Activated T-cell treated with anti-CD3 and anti-CD28 coated beads, Interleukin-2, amount 50 U/mL, for 48 hours (primary cell): ENCODE measurements at regions not wholly inside any gene's neighbourhood (a gene's known extent, or its start where the extent isn't known, plus 50 kb on each side); places are given as distances from the start of the nearest gene placed in this dataset.
"Not testable (repeated sequence)": the region's sequence is repeated elsewhere in the genome, so short reads cannot be mapped to it uniquely, and the experiment has no call there.

Source experiments
- DNase-seq, 2 experiments: peaks; one replicate each; pipeline ENCODE4 v3.0.0-alpha.2; 2020

DNA sequence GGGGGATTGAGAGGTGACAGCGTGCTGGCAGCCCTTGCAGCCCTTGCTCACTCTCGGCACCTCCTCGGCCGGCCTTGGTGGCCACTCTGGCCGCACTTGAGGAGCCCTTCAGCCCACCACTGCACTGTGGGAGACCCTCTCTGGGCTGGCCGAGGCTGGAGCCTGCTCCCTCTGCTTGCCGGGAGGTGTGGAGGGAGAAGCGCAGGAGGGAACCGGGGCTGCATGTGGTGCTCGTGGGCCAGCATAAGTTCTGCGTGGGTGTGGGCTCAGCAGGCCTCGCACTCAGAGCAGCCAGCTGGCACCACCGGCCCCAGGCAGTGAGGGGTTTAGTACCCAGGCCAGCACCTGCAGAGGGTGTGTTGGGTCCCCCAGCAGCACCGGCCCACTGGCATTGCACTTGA, 912.2 kb upstream of the ADGRB3 start:
- no peak for DNase-seq

DNA sequence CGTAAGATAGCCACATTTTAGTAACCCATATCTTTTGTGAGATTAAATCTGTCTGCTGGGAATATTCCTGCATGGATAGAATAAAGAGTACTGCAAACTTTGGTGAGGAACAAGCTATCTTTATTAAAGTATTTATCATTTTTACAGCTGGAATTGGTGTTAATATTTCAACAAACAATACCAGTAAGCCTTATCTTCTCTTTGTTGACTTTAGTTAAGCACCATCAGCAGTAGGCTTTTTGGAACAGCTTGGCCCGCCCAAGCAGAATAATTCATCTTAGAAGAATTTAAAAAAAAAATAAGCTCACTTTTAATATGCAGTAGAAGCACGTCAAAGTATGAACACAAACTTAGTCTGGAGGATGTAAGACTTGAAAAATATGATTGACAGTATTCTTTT, 917.8 kb upstream of the ADGRB3 start:
- no peak for DNase-seq

DNA sequence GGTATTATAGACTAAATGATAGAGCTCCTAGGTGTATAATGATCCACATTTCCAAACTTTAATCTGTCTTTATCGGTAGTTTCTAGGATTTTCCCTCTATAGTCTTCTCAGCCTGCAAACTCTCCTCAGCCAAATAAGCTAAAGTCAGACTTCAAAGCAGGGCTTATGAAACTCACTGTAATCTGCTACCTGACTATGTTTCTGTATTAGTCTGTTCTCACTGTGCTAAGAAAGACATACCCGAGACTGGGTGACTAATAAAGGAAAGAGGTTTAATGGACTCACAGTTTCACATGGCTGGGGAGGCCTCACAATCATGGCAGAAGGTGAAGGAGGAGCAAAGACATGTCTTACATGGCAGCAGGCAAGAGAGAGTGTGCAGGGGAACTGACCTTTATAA, 928.7 kb upstream of the ADGRB3 start:
- no peak for DNase-seq

DNA sequence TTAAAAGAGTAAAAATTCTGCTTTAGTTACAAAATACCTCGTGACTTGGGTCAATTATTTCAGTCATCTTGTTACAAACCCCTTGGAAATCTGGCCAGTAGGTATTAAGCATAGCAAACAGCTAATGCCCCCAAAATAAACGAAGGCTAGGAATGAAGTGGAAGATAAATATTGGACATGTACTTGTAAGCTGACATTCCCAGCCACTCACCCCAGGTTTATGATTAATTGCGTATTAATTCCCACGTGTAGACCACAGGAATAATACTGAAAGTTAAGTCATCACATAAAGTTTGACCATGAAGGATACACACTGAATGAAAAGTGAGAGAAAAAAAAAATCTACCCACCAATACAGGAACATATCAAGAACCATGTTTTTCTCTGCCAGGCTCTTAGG, 936.5 kb upstream of the ADGRB3 start:
- DNase-seq: no peak

DNA sequence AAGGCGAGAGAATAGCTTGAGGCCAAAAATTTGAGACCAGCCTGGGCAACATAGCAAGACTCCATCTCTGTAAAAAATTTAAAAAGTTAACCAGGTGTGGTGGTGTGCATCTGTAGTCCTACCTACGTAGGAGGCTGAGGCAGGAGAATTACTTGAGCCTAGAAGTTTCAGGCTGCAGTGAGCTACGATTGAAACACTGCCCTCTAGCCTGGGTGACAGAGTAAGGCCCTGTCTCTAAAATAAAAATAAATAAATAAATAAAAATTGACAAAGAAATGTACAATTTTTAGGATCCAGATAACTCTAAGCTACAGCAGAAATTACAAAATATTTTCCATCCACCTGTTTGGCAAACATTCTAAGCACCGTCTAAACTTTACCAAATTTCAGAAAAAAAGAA, 941.0 kb upstream of the ADGRB3 start:
- no peak for DNase-seq

DNA sequence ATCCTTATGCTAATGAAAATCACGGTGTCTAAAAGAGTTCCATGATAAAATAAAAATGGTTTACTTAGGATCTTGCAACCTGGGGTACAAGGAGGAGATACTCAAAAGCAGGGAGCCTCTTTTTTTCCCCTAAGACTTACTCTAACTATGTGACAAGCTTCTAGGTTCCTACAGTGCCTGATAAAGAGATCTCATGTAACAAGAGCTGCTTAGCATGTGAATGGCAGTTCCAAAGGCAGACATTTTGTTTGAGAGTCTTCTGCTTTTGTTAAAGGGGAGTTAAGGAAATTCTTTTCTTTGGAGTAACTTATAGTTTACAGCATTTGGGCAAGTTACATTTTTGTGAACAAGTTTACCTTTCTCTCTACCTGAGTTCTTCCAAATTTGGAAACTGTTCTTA, 945.8 kb upstream of the ADGRB3 start:
- no peak for DNase-seq

DNA sequence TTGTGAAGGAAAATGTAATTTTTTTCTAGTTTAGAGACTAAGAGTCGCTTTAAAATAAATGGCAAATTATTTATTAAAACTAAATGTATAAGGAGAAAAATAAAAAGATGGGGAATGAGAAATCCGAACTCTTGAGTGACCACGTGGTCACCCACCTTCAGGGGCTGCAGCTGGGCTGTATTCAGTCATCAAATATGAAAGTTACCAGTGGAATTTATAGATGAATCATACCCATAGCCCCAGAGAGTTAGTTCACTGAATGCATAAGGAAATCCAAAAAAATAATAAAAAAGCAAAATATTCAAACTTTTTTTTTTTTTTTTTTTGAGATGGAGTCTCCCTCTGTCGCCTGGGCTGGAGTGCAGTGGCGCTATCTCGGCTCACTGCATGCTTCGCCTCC, 947.7 kb upstream of the ADGRB3 start:
- no peak for DNase-seq

DNA sequence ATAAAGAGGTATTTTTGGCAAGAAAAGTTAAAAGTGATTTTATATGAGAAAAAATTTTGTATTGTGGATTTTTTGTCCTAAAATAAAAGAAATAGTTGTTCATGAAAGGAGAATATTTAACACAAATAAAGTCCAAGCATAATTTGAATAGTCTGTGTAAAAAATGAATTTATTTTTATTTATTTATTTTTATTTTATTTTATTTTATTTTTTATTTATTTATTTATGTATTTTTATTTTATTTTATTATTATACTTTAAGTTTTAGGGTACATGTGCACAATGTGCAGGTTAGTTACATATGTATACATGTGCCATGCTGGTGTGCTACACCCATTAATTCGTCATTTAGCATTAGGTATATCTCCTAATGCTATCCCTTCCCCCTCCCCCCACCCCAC, 948.9 kb upstream of the ADGRB3 start:
- DNase-seq: not testable (repeated sequence)

DNA sequence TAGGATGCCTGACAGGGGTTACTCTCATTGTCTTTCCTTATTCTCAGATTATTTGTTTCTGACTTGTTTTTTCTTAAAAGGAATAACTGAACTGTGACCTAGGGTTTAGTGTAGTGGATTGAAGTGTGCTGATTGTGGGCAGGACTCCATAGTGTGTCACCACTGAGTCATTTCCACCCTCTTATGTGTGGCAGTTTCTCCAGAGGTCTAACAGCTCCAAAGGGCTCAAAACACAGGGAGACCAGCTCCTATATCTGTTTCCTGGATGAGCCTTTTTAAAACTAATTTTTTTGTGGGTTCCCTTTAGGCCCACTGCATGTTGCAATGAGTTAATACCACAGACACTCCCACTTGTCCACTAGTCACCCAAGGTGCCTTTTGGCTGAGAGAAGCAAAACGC, 951.1 kb upstream of the ADGRB3 start:
- DNase-seq: no peak

DNA sequence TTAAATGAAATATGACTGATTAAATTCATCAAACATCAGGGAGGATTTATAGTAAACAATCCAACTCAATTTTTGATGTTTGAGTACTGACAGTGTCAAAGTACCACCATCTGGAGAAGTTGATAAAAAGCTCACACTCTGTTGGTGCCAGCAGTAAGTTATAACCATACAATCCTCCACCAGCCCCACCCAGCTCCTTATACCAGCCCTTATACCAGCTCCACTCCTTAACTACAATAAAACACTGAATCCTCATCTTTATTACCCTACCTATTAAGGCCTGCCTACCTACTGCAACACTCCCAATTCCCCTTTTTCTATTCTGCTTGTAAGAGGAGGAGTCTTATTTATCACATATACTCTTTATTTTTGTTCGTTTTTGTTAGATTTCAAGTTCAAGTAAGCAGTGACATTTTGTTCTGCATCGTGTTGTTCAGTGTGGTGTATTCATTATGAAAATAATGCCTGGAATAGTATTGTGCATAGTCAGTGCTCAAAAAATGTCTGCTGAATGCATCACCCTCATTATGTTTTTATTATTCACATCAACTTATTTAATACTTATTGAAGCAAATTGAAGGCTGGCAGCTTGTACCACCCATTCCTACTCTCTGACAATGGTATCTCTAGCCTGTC, 954.7 kb upstream of the ADGRB3 start:
- no peak for DNase-seq

DNA sequence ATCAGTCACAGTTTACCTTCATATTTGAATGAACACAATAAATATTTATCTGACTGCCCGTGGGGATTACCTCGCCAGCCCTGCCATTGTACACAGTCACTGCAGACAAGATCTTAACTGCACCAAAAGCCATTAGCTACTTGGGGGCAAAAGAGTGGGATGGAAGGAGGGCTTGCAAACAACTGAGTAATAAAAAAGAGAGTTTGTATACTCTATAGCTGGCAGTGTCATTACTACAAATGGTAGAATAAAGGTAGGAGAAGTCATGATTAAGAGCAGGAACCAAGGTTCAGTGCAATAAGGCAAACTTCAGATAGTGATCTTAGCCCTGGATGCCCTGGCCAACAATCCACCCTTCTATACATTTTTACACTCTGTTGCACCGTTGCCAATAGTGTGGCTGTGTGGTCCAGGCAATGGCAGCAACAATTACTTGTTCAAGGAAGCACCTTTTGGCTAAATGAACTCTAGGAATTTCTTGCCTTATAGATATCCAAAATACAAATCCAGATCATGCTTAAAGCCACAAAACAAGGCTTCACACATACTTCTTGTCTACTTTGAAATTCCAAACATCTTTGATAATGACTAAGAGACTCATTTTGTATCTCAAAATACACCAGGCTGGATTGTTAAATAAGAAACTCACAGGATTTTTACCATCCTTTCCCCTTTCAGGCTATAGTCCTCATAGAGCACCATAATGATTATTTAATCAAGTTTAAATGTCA, 955.4 kb upstream of the ADGRB3 start:
- DNase-seq: no peak

DNA sequence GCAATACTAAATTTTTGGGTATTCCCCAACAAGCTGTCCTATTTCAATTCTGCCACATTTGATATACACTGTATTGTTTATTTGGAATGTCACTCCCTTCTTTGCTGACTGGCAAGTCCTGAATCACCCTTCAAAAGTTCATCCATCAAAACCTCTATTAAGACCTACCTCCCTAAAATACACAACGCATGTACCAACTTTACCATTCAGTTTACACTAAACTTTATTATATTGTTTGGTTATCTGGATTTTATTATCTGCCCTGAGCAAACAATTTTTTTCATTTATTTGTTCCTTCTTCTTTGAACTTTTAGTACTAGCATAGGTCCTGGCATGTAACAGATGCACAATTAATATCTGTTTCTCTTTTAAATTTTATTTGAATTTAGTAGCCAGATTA, 958.2 kb upstream of the ADGRB3 start:
- DNase-seq: no peak

DNA sequence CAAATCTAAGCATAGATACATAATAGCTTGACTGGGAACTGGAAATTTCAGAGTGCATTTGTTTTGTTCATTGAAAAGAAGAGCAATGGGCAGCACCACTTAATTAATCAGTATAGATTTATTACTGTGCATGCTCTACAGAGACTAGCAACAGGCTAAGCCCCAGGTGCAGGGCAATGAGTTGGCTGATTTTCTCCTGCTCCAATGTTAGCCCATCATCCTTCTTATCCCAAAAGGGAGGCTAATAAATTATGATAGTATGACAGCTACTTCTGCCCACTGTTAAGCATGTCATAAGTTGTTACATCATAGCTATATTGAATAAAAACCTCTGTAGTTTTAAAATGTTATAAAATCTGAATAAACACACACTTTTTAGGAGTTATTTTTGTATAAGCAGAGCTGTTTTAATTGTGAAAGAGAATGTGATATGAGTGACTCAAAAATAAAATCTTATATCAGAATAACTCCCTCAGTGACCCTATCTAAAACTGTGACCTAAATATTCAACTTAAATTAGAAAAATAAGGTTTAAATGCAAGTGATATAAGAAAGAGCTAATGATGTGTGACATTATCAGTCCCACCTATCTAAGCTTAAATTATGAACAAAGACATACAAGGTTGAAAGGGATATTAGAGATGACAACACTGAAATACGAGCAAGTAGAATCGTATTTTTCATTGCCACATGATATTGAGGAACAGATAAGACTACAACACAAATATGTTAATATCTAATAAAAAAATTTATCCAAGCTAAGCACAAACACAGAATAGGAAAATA, 967.3 kb upstream of the ADGRB3 start:
- DNase-seq: no peak

DNA sequence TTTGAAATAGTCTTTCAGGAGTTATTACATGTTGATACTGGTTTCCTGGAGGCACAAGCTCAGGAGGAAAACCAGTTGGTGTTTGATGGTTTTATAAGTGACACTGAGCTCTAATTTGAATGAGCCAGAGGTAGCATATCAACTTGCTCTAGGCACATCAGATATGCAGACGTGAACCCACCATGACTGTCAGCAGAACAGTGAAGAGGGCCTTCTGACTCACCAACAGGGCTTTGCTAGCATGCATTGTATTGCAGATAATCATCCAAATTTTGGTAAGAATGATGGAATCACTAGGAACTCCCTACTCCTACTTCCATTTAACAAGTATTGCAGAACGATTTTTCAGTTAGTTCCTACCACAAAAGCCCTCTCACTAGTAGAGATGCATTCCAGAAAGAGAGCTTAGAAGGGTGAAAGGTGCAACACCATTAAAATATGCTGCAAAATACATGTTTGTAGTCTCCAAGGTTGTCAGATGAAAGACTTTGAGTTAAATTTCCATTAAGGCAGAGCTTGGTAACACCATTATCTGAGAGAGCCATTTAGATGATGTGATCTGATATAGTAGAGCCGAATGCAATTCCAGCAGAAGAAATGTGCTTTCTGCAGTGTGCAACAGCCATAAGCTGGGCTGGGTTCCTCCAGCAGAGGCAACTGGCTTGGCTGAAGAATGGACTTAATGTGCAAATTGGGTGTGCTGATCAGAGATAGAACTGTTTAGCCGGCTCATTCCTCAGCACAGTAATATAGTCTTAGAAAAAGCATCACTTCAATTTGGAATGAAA, 968.7 kb upstream of the ADGRB3 start:
- no peak for DNase-seq

DNA sequence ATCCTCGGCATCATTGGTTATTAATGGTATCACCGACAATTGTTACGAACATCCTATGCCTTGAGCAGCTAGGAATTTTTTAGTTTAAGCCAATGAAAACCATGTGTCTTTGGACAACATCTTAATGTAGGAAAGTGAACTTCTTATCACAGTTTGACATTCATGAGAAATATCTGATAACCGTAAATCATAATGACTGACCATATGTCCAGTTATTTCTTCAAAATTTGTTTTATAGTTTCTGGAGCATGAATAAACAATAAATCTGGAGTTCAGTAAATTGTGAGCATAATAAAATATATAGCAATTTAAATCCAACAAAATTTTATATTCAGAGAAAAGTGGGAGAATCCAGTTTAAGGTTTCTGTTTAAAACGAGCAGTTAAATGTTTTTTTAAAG, 970.1 kb upstream of the ADGRB3 start:
- DNase-seq: no peak

DNA sequence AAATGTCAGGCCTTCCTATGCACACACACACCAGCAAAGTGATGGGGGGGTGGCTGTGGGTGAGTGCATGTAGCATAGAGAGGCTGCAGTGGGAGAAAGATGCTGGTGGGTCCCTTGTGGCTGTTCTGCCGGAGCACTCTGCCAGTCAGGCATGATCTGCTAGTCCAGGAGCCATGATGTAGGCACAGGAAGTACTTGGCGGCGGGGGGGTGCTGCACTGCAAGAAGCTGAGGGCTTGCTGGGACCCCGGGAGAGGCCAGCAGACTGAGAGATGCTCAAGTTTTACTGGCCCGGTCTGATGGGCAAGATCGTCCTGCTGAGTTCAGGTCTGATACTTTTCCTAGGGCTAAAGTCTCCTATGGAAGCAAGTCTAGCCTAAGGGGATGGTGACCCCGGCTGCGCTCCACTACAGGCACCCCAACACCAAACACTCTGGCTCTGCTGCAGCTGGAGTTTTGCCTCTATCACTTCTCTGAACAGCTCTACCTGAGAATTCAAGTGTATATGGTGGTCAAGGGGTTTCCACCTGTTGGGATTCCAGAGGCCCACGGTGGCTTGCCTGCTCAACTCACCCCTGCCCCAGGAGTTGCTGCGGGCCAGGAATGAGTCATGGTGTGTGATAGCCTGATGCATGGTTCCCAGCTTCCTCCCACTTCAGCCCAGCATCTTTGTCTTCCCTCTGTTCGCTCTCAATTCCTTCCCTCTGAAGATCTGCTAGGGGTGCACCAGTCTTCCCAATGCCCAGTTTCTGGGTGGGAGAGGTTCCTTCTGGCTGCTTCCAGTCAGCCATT, 971.8 kb upstream of the ADGRB3 start:
- DNase-seq: no peak

DNA sequence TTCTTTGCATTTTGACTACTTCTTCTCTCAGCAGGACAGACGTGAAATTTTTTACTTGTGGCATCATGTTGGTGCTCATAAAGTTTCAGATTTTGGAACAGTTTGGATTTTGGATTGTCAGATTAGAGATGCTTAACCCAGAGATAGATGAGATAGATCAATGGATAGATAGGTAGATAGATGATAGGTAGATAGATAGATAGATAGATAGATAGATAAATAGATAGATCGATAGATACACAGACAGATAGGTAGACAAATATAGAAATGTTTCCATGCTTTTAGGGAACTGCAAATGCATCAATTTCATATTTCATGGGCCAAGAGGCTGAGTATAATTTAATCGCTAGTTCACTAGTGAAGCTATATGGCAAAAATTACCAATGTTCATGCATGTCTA, 981.5 kb upstream of the ADGRB3 start:
- no peak for DNase-seq

DNA sequence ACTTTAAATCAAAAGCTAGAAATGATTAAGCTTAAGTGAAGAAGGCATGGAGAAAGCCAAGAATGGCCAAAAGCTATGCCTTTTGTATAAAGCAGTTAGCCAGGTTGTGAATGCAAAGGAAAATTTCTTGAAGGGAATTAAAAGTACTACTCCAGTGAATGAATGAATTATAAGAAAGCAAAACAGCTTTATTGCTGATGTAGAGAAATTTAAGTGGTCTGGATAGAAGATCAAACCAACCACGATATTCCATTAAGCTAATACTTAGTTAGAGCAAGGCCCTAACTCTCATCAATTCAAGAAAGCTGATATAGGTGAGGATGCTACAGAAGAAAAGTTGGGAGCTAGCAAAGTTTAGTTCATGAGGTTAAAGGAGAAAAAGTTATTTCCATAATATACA, 988.5 kb upstream of the ADGRB3 start:
- DNase-seq: no peak

DNA sequence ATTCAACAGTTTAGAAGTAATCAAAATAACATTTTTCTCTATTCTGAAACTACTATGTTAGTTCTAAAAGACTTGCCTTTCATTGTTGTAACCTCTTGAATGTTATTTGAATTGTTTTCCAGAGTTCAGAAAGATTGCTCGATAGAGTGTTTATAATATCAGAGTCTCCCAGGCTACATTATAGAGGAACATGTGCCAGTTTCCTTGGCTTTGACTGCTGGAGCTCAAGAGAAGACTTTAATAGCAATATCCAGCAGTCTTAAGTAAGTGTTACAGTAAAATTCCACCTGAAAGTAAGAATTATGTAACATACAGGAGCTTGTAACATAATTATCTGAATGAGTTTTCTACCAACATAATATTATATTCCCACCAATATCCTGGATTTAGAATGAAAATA, 991.8 kb upstream of the ADGRB3 start:
- no peak for DNase-seq

DNA sequence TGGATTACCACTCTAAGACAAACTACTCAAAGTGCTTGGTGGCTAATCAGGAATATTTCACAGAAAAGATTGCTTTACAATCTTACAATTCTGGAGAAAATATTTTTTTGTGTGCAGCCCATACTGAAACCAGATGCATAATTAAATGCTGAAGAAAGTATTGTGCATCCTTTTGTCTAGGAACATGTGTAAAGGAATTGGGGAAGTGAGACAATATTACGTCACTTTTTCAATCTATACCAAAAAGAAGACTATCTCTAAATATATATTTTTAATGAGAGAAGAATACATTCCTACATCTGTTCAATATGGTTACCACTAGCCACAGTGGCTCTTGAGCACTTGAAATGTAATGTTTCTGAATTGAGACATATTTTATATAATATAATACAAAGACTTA, 992.5 kb upstream of the ADGRB3 start:
- DNase-seq: no peak

DNA sequence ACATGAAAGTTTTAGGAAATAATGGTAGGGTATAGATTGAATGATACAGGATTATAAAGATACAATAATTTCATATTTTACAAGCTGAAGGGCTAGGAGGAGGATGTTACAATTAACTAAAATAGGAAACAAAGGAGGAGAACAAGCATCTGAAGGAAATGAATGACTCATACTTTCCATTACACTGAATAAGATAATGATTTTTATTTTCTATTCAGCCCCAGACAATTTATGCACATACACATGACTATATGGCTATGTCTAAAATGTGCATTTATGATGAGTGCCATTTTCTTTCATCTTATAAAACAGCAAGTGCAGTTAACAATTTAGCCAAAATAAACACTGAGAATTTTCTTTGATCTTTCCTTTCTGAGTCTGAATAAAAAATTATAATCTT, 994.6 kb upstream of the ADGRB3 start:
- DNase-seq: no peak

DNA sequence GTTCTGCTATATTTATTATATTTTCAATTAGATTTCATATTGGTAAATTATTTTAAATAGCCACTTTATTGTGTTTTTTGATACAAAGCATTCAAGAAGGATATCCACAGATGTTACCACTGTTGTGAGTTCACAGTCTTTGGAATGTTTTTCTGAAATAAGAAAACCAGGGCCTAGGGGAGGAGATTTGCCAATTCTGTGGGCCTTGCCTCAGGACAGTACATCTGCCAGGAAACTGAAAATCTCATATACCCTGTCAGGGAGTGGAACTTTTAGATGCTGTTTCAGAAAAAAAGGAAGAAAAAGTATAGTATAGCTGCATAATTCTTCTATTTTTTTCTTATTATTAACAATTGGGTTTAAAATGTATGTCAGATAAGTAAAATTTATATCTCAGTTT, 995.9 kb upstream of the ADGRB3 start:
- DNase-seq: no peak

DNA sequence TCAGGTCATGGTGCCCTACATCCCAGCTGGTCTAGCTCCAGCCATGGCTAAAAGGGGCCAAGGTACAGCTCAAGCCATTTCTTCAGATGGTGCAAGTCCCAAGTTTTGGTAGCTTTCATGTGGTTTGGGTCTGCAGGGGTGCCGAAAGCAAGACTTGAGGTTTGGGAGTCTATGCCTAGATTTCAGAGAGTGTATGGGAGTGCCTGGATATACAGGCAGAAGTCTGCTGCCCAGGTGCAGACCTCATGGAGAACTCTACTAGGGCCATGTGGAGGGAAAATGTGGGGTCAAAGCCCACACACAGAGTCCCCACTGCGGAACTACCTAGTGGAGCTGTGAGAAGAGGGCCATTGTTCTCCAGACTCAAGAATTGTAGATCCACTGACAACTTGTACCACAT, 1000.9 kb upstream of the ADGRB3 start:
- DNase-seq: no peak
